B cell (primary cell): ENCODE measurements at regions not wholly inside any gene's neighbourhood (a gene's known extent, or its start where the extent isn't known, plus 50 kb on each side); places are given as distances from the start of the nearest gene placed in this dataset.

Source experiments
- CTCF ChIP-seq: fragments of 200-600 bp; IDR thresholded peaks from one replicate; pipeline ENCODE4 v1.8.0; 2022; ENCODE audit warnings: antibody characterized with exemption, mild to moderate bottlenecking
- EZH2 ChIP-seq: IDR thresholded peaks from 2 replicates; pipeline ENCODE4 v1.6.1; 2012; ENCODE audit warnings: borderline replicate concordance, low read depth, mild to moderate bottlenecking, moderate library complexity, low read length; ENCODE audit not compliant: insufficient read depth, poor library complexity, severe bottlenecking

GRCh38 chr18:61082976-61083630 lies 250.1 kb upstream of the CDH20 start:
- TF ChIP-seq CTCF (no peak), EZH2 (no peak)
